HEK293 (cell line): ENCODE measurements at regions not wholly inside any gene's neighbourhood (a gene's known extent, or its start where the extent isn't known, plus 50 kb on each side); places are given as distances from the start of the nearest gene placed in this dataset.

Experiments used
- CTCF ChIP-seq: fragments of 450-650 bp; formaldehyde crosslinking; IDR thresholded peaks from 2 replicates; pipeline ENCODE4 v1.5.1; 2016; ENCODE audit warnings: missing biosample characterization, missing genetic modification characterization
- PRDM10 ChIP-seq: fragments of 450-650 bp; formaldehyde crosslinking; IDR thresholded peaks from 2 replicates; pipeline ENCODE4 v1.5.1; 2016; ENCODE audit warnings: missing biosample characterization, missing genetic modification characterization
- REST ChIP-seq: fragments of 450-650 bp; formaldehyde crosslinking; IDR thresholded peaks from 2 replicates; pipeline ENCODE4 v1.5.1; 2016; ENCODE audit warnings: missing biosample characterization, missing genetic modification characterization
- YY1 ChIP-seq: fragments of 450-650 bp; formaldehyde crosslinking; IDR thresholded peaks from 2 replicates; pipeline ENCODE4 v1.5.1; 2018; ENCODE audit warnings: missing biosample characterization, missing genetic modification characterization
- ZBTB44 ChIP-seq: fragments of 450-650 bp; IDR thresholded peaks from 2 replicates; pipeline ENCODE4 v1.5.1; 2018; ENCODE audit warnings: missing biosample characterization, mild to moderate bottlenecking, missing genetic modification characterization
- ZFP3 ChIP-seq: fragments of 450-650 bp; formaldehyde crosslinking; IDR thresholded peaks from 2 replicates; pipeline ENCODE4 v1.5.1; 2016; ENCODE audit warnings: low read depth, missing biosample characterization, missing genetic modification characterization
- ZNF19 ChIP-seq: fragments of 450-650 bp; formaldehyde crosslinking; IDR thresholded peaks from 2 replicates; pipeline ENCODE4; 2016; ENCODE audit warnings: missing biosample characterization, missing genetic modification characterization, low read depth
- ZNF24 ChIP-seq: fragments of 450-650 bp; formaldehyde crosslinking; IDR thresholded peaks from 2 replicates; pipeline ENCODE4 v1.5.1; 2016; ENCODE audit warnings: missing biosample characterization, missing genetic modification characterization
- ZNF280D ChIP-seq: fragments of 450-650 bp; formaldehyde crosslinking; IDR thresholded peaks from 2 replicates; pipeline ENCODE4 v1.5.1; 2016; ENCODE audit warnings: missing biosample characterization, missing genetic modification characterization
- ZNF341 ChIP-seq: fragments of 450-650 bp; formaldehyde crosslinking; IDR thresholded peaks from 2 replicates; pipeline ENCODE4; 2016; ENCODE audit warnings: low read depth, missing biosample characterization, missing genetic modification characterization
- ZNF555 ChIP-seq: fragments of 450-650 bp; formaldehyde crosslinking; conservative IDR thresholded peaks from 2 replicates; pipeline ENCODE4 v1.5.1; 2017; ENCODE audit warnings: missing biosample characterization, mild to moderate bottlenecking, missing genetic modification characterization, inconsistent platforms
- ZNF677 ChIP-seq: fragments of 450-650 bp; IDR thresholded peaks from 2 replicates; pipeline ENCODE4 v1.5.0; 2018; ENCODE audit warnings: missing biosample characterization, mild to moderate bottlenecking, missing genetic modification characterization, moderate library complexity
- ZNF843 ChIP-seq: fragments of 450-650 bp; formaldehyde crosslinking; IDR thresholded peaks from 2 replicates; pipeline ENCODE4 v1.5.1; 2016; ENCODE audit warnings: missing biosample characterization, missing genetic modification characterization

- TF ChIP-seq CTCF (tag by site-specific recombination) (no peak), YY1 (tag by site-specific recombination) (no peak), ZNF341 (tag by site-specific recombination) (no peak), ZNF19 (tag by site-specific recombination) (no peak), ZNF843 (no peak), ZNF24 (tag by site-specific recombination) (no peak), ZFP3 (no peak), REST (tag by site-specific recombination) (no peak), ZNF555 (tag by site-specific recombination) (no peak), ZBTB44 (tag by site-specific recombination) (no peak), PRDM10 (tag by site-specific recombination) (no peak), ZNF280D (tag by site-specific recombination) (no peak), ZNF677 (tag by site-specific recombination) (no peak)
Observed at GRCh38 chr7:66871076-66871475, 49.9 kb upstream of the TMEM248 start.
